NCI-H2081 (cell line): ENCODE measurements at regions not wholly inside any gene's neighbourhood (a gene's known extent, or its start where the extent isn't known, plus 50 kb on each side); places are given as distances from the start of the nearest gene placed in this dataset.
"Not testable (repeated sequence)": the region's sequence is repeated elsewhere in the genome, so short reads cannot be mapped to it uniquely, and the experiment has no call there.

Experiments
- DNase-seq, 2 experiments: peaks; one replicate each; lab custom pipeline; 2025; lab: John Stamatoyannopoulos, UW

DNA sequence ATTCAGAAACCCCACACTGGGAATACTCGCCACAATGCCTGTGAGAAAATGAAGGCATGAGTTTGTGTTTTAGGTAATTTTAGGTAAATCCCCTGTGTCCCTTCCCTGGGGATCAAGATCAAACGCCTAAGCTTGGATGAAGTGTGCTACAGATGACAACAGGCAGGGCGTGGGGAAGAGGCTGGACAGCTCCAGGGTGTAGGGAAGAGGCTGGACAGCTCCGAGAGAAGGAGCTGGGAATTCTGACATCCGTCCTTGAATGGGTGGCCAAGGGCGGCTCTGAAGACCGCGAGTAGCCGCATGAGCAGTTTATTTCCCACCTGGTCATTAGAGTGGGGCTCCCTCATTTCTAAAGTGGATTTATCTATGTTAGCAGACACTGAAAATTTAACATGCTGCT is 109.7 kb downstream of the RAMP3 start:
- no peak for DNase-seq

DNA sequence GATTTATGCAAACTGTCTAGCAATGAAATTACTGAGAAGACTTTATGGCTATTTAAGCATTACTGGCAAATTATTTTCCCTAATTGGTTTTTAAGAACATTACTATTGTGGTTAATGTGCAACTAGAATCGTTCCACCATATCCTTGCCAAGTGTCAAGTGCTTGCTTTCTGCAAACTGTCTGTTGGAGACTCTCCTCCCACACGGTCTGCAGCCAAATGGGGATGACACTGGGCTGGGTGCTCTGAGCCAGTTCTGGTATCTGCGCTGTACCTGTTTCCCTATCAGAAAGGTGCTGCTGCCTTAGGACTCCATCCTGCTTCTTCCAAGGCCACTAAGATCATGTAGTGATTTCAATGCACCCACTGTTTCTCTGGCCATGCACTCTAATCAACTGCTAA is 110.4 kb downstream of the RAMP3 start:
- peak; percentile 17 to 60 for DNase-seq

DNA sequence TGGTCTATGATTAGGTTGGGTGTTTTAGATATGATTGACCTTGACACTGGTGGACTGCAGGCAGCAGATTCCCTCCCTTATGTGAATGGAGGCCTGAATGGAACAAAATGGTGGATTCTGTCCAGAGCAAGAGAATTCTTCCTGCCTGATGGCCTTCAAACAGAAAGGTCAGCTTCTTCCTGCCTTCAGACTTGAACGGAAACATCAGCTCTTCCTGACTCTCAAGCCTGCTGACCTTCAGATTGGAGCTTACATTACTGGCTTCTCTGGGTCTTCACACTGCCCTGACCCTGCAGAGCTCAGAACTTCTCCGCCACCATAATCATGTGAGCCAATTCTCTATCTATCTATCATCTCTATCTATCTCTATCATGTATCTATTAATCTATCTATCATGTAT is 111.6 kb downstream of the RAMP3 start:
- no peak for DNase-seq

DNA sequence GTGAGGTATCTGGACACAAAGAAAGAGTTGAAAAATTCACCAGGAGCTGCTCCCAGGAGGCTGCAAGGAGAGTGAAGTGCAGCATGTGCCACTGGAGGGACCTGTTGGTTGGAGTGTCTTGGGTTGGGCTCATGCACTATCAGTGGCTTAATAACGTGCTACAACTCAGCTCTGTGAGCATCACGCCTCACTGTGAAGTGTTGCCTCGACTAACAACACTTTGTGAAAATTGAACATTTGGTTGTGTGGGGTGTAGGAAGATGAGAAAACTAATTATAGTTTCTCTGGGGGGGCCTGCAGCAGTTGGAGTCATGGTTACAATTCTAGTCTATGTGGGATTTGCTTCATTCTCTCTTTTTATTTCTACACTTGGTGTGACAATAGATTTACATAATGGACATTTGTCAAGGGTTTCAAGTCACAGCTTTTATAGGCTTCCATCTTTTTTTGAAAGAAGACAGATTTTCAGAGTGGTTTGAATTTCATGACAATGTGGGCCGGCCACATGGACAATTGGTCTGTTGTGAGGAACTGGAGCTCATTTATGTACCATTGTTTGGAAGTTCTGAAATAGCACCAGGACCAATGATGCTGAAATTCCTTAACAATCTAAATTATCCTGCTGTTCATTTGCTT is 121.3 kb downstream of the RAMP3 start:
- DNase-seq, result no peak

DNA sequence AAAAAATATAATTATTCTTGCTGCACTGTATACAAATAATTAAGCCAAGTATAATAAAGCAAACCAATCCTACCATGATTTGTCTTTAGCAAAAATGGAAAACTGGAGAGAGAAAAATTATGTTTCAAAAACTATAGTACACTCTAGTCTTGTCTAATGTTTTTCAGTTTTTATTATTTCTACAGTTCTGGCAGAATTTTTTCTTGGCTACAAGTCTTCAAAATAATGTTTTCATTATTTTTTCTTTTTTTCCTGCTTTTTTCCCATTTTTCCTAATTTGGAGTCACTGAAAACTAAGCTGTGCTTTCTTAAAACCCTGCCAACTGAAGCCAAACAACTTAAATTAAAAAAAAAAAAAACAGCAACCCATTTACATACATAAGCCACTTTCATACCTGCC is 132.0 kb downstream of the RAMP3 start:
- not testable (repeated sequence) for DNase-seq

DNA sequence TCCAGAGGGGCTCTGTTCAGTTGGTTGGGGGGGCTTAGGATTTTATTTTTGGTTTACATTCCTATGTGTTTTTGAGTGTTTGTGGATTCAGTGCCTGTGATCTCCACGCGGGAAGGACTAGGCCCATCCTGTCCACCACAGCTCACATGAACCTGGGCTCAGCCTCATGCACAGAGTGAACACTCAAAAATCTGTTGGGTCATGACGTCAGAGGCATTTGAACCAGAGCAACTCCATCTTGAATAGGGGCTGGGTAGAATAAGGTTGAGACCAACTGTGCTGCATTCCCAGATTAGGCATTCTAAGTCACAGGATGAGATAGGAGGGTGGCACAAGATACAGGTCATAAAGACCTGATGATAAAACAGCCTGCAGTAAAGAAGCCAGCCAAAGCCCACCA is 133.3 kb downstream of the RAMP3 start:
- DNase-seq, result no peak

DNA sequence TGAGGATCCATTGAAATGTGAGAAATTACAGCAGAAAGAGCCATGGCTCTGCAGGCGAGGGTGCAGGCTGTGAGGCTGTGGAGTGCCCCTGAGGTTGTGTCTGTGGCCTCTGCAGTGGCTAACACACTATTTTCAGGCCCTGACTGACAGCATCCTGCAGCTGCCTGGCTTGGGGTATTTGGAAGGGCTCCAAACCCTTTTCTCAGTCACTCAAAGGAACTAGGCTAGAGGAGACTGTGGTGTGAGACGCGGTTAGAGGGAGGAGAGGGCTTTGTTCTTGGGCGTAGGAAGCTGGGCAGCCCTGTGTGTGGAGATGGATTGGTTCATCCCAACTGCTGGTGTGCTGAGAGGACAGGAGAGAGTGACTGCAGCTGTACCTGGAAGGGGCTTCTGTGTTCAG is 134.9 kb downstream of the RAMP3 start:
- no peak for DNase-seq

DNA sequence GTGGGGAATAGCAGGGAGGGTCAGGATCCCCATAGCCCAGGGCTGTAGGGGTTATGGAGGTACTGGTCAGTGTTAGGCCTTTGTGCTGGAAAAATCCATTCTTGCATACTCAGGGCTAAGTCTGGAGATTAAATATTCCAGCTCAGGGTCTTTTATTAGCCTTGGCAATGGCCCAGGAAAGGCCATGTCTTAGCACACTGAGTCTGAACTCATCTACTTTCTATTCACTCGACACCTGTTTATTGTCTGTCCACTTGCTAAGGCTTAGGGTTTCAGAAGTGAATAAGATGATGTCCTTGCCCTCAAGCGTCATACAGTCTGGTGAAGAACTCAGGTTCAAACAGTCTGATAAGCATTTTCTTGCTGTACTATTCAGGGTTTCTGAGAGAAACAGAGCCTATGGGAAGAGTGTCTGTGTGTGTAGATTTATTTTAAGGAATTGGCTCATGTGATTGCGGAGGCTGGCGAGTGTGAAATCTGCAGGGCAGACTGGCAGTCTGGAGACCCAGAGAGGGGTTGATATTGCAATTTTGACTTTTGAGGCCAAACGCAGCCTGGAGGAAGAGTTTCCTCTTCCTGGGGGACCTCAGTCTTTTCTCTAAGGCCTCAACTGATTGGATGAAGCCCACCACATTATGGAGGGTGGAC is 135.8 kb downstream of the RAMP3 start:
- DNase-seq, result no peak

DNA sequence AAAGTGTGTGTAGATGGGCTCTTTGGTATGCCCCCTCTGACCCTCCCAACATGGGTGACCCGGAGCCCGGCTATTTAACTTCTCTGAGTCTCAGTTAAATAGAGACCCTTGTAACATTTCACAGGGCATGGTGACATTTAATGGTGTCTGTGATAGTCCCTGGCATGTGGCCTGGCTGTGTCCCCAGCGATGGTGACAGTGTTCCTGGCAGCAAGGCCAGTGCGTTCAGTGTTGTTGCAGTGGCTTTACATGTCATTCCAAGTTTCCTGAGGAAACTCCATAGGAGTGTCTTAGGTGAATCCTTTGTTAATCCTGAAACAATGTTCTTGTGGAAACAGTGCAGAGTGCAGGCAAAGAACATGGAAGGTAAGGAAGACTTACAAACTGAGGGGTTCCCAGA is 137.0 kb downstream of the RAMP3 start:
- DNase-seq, result no peak

DNA sequence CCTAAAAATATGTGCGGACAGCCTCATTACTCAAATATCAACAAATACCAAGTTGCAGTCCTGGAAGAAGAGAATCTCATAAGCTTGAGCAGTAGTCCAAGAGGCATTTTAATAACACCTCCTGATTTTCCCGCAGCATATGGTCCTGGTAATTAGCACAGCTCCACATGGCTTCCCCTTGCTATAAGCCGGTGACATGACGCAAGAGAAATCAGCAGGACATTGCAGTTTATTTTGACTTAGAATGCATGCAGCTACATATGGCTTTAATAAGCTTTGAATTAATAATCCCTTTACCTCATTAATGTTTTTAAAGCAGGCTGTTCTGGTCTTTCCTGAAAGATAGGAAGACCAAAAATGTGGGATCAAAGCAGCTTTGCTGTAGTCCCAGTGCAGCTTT is 137.6 kb downstream of the RAMP3 start:
- DNase-seq, result no peak

GRCh38 chr7:45296748-45297147 is 139.2 kb downstream of the RAMP3 start:
- no peak for DNase-seq

DNA sequence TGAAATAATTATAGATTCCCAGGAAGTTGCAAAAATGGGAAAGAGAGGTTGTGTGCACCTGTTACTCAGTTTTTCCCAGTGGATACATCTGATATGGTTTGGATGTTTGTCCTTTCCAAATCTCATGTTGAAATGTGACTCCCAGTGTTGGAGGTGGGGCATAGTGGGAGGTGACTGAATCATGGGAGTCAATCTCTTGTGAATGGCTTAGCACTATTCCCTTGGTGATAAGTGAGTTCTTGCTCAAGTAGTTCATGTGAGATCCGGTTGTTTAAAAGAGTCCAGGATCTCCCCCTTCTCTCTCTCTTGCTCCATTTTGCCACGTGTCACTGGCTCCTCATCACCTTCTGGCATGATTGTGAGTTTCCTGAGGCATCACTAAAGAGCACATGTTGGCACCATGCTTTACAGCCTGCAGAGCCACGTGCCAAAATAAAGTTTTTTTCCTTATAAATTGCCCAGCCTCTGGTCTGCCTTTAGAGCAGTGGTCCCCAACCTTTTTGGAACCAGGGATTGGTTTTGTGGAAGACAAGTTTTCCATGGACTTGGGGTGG is 149.2 kb downstream of the RAMP3 start:
- no peak for DNase-seq

DNA sequence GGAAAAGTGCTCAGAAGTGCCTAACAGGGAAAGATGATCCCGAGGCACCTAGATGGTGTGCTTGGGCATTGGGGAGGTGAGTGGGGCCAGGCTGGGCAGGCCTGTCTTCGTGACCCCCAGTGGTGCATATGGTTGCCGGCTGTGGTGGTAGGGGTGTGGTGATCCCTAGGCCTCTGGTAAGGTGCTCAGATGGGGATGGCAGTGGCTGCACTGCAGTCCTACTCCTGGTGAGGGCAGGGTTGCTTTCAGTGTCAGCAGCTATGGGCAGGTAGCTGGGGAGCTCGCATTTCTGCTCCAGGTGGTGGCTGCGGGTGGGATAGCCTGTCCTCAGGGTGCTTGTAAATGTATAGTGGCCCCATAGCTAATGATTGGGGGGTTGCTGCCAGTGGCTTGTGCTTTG is 154.0 kb downstream of the RAMP3 start:
- DNase-seq, result no peak

DNA sequence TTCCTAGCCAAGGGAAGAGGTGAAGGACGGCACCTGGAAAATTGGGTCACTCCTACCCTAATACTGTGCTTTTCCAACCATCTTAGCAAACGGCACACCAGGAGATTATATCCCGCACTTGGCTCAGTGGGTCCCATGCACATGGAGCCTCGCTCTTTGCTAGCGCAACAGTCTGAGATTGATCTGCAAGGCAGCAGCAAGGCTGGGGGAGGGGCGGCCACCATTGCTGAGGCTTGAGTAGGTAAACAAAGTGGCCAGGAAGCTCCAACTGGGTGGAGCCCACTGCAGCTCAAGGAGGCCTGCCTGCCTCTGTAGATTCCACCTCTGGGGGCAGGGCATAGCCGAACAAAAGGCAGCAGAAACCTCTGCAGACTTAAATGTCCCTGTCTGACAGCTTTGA is 157.9 kb downstream of the RAMP3 start:
- not testable (repeated sequence) for DNase-seq

DNA sequence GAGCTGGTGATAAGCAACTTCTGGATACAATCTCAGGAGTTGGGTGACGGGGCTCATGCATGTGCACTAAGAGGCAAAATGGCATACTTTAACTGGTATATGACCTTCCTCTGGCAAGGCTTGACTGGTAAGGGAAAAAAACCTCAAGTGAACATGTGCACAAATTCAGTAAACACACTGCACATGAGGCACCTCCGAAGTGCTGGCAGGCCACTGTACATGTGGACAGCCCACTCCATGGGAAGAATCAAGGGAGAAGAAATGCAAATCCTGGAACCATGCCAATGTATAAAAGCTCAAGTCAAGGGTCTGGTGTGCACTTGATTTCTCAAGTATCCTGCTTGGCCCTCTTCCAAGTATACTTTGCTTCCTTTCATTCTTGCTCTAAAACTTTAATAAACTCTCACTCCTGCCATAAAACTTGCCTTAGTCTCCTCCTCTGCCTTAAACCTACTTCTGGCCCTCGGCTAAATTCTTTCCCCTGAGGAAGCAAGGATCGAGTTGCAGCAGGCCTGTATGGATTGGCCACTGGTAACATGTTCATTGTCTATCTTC is 167.2 kb downstream of the RAMP3 start:
- DNase-seq, result no peak

DNA sequence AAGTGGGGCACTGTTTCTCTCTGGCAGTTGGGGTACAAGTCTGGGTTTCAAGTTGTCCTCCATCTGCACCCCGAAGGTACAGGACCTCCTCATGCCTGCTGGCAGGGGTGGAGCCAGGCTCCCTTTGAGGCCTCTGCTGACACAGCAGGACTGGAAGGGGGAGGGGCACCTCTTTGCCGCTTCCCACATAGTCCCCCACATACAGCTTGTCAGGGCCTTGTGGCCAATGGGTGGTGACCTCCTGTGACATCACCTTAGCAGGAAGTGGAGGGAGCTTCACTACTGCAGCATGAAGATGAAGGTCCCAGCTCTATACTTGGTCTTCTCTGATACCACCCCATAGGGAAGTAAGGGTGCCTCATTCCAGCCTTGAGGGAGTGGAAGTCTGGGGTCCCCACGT is 167.8 kb downstream of the RAMP3 start:
- DNase-seq, result no peak

- no peak for DNase-seq
Observed at GRCh38 chr7:45328403-45328981, 170.9 kb downstream of the RAMP3 start.

GRCh38 chr7:45331563-45331962 is 174.0 kb downstream of the RAMP3 start:
- no peak for DNase-seq

DNA sequence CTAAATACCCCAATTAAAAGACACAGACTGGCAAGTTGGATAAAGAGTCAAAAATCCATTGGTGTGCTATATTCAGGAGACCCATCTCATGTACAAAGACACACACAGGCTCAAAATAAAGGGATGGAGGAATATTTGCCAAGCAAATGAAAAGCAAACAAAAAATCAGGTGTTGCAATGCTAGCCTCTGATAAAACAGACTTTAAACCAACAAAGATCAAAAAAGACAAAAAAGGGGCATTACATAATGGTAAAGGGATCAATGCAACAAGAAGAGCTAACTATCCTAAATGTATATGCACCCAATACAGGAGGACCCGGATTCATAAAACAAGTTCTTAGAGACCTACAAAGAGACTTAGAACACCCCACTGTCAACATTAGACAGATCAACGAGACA is 177.4 kb downstream of the RAMP3 start:
- DNase-seq, result not testable (repeated sequence)

- DNase-seq, result no peak
Observed at GRCh38 chr7:45342236-45342635, 184.6 kb downstream of the RAMP3 start.

DNA sequence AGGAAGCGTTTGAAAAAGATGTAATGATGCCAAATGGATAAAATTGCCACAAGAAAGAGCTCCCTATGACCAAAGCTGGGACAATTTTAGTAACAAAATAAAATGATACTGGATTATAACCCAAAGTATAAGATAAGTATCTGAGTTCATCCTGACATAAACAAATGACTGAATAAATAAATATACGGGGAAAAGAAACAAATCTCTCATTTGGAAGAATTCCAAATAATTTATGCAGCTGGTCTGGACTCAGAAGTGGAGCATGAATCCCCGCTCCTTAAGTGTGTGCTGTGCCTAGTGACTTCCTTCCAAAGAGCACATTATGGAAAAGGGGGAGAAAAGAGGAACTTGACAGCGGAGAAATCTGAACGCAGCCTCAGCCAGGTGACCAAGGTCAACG is 186.2 kb downstream of the RAMP3 start:
- DNase-seq, result no peak

DNA sequence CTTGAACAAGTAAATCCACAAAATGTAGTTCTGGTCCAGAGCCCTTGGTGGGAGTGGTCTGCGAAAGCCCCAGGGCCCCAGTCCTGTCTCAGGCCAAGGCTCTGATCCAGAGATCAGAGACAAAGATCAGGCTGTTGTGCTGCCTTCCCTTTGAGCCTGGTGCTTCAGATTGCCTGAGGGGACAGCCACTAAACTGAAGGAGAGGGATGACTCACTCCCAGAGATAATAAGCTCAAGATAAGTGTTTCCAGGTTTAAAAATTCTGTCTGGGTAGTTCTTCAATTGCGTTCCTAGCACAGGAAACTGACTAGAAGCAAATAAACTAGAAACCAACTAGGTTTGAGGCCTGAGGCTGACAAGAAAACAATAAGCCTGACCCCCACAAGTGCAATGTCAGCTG is 190.2 kb downstream of the RAMP3 start:
- no peak for DNase-seq

DNA sequence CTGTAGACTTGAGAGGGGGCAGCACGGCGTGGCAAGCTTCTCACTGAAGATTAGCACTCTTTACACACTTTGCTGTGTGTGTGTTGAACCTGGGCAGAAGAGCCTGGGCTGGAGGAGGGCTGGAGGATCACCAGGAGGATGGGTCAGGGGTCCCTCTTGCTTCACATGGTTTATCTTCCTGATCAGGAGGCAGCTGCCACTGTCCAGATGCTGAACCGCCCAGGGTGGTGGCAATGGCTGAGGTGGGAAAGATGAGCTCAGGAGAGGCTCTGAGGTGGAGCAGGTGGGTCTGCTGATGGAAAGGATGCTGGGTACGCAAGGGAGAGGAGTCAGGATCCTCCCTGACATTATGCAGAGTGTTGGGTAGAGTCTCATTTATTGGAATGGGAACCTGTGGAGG is 191.5 kb downstream of the RAMP3 start:
- DNase-seq, result no peak
